Chondrocyte (in vitro differentiated cells): ENCODE measurements at regions not wholly inside any gene's neighbourhood (a gene's known extent, or its start where the extent isn't known, plus 50 kb on each side); places are given as distances from the start of the nearest gene placed in this dataset.

ENCODE experiments used
- DNase-seq: peaks from one replicate; pipeline ENCODE4 v3.0.0; 2021; ENCODE audit warnings: mixed read lengths, low spot score
- H3K27ac Mint-ChIP-seq: one replicate; pipeline ENCODE4 v1.8.0; 2021; ENCODE audit warnings: mild to moderate bottlenecking, moderate library complexity, mixed read lengths; ENCODE audit not compliant: unreplicated experiment
- H3K27me3 Mint-ChIP-seq: 2 replicates; pipeline ENCODE4 v1.8.0; 2021; ENCODE audit warnings: low read depth, mixed read lengths
- H3K36me3 Mint-ChIP-seq: 2 replicates; pipeline ENCODE4 v1.8.0; 2021; ENCODE audit warnings: low read depth, mixed read lengths
- H3K4me1 Mint-ChIP-seq: 2 replicates; pipeline ENCODE4 v1.8.0; 2021; ENCODE audit warnings: low read depth, mild to moderate bottlenecking, mixed read lengths
- H3K4me3 Mint-ChIP-seq: one replicate; pipeline ENCODE4 v1.8.0; 2021; ENCODE audit warnings: mild to moderate bottlenecking, moderate library complexity, mixed read lengths; ENCODE audit not compliant: unreplicated experiment
- H3K9me3 Mint-ChIP-seq: 2 replicates; pipeline ENCODE4 v1.8.0; 2021; ENCODE audit warnings: low read depth, mixed read lengths
- CTCF ChIP-seq: fragments of 200-600 bp; sonication (generic); IDR thresholded peaks from 2 replicates; pipeline ENCODE4 v1.5.0; 2021; ENCODE audit warnings: antibody characterized with exemption, mild to moderate bottlenecking, moderate library complexity

DNA sequence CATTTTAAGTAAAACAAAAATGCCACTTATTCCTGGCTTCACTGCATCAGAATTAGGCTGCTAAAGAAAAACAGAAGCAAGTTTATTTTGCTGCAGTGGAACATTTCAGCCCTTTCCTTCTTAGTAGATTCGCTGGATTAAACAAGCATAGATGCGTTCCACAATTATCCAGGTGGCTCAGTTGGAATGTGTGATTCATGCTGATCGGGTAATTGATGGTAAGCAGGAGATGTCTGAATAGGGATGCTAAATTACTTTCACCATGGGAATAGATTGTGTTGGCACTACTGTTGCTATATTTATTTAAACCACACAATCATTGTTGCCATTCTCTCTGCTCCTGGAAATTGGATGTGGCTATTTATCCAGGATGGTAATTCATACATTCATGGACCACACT, 440.1 kb upstream of the DDI1 start:
- Mint-ChIP-seq H3K27ac (no peak overlapping the region), H3K4me1 (no peaks in the 10 kb centered on the region), H3K4me3 (no peak overlapping the region), H3K36me3 (no peaks in the 10 kb centered on the region), H3K27me3 (no peaks in the 10 kb centered on the region), H3K9me3 (no peaks in the 10 kb centered on the region)
- DNase-seq = no peak
- no peak for TF ChIP-seq CTCF

DNA sequence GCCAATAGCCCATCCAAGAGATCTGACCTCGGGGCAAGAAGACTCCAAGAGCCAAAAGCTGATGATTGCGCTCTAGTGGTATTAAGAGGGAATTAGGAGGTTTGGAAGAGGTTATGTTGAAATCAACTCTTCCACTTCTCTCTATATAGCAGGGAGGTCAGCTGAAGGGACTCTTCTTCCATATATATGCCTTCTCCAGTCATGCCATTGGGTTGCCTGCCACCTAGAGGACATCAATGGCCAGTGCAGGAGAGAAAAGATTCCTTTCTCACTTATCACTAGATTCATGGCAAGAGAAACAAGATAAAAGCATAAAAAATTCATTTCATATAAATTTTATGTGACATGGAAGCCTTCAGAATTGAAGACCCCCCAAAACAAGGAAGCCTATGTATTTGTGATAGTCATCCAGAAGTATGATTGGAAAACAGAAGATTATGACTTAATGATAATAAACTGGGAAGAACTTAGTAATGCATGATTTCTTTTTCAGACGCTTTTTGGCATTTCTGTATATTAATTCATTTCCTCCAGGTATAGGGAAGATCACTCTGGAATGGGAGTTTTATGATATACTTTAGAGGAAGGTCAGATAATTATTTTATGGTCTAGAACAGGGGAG, 435.1 kb upstream of the DDI1 start:
- no peaks in the 10 kb centered on the region for H3K4me1 Mint-ChIP-seq
- no peaks in the 10 kb centered on the region for H3K9me3 Mint-ChIP-seq
- H3K27ac Mint-ChIP-seq = no peak overlapping the region
- DNase-seq = no peak
- TF ChIP-seq CTCF = peak; percentile 95
- no peaks in the 10 kb centered on the region for H3K27me3 Mint-ChIP-seq
- no peak overlapping the region for H3K4me3 Mint-ChIP-seq
- H3K36me3 Mint-ChIP-seq = no peaks in the 10 kb centered on the region

DNA sequence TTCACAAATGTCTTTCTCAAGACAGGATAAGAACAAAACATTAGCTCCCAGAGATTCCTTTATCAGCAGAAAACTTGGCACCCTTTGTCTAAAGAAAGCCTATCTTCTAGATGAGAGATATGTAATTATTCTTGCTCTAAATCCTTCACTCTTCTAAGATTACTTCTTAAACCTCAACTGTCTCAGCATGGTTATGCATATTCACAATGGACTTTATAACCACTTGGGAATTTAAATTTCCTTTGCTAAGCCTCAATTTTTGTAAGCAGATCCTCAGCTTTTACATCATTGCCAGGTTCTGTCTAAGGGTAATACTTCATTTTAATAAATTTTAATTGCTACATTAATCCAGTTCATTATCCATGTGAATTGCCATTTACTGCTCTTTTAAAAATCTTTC, 433.6 kb upstream of the DDI1 start:
- Mint-ChIP-seq H3K36me3 (no peaks in the 10 kb centered on the region), H3K9me3 (no peaks in the 10 kb centered on the region), H3K4me1 (no peaks in the 10 kb centered on the region), H3K4me3 (no peak overlapping the region), H3K27me3 (no peaks in the 10 kb centered on the region), H3K27ac (no peak overlapping the region)
- no peak for DNase-seq
- TF ChIP-seq CTCF = no peak

DNA sequence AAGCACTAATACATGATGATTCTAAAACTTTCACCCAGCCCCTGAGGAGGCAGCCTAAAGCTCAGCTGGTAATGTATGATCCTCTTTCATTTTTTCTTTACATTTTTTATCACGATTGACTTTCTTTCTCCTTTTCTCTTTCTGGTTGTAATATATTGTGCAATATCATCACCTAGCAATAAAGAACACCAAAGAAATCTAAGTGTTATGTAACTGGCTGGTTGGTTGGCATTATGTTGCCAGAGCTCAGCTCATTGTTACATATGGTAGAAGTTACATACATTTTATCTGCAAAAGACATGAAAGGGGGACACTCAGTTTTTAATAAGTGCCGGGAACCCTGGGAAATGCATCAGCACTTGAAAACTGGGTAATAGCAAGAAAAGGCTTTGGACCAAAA, 432.1 kb upstream of the DDI1 start:
- DNase-seq = no peak
- Mint-ChIP-seq H3K36me3 (peaks cover 1% of the 10 kb centered on the region), H3K27me3 (no peaks in the 10 kb centered on the region), H3K4me3 (no peak overlapping the region), H3K9me3 (peaks cover 8% of the 10 kb centered on the region), H3K4me1 (peaks cover 9% of the 10 kb centered on the region), H3K27ac (no peak overlapping the region)
- TF ChIP-seq CTCF = no peak

GRCh38 chr11:103608566-103608965, 427.9 kb upstream of the DDI1 start:
- TF ChIP-seq CTCF = no peak
- peaks cover 14% of the 10 kb centered on the region for H3K9me3 Mint-ChIP-seq
- H3K4me3 Mint-ChIP-seq = no peak overlapping the region
- no peak for DNase-seq
- peak overlapping the region; percentile 87 for H3K27ac Mint-ChIP-seq
- peaks cover 1% of the 10 kb centered on the region for H3K36me3 Mint-ChIP-seq
- peaks cover 22% of the 10 kb centered on the region for H3K4me1 Mint-ChIP-seq
- no peaks in the 10 kb centered on the region for H3K27me3 Mint-ChIP-seq
